Cardiac fibroblast (primary cell): ENCODE measurements at regions not wholly inside any gene's neighbourhood (a gene's known extent, or its start where the extent isn't known, plus 50 kb on each side); places are given as distances from the start of the nearest gene placed in this dataset.

ENCODE experiments used
- DNase-seq, 2 donors: peaks; one replicate each; pipeline versions ENCODE4 v3.0.0 to v3.0.0-alpha.2; 2010; ENCODE audit warnings: low read depth in 2 of 2
- H3K4me3 ChIP-seq, 2 donors: replicated peaks in 1 of 2; 1 replicate in 1 of 2; 2 replicates in 1 of 2; pipeline ENCODE4 v1.5.1; 2011; ENCODE audit warnings: low read depth in 2 of 2, low read length in 2 of 2, mild to moderate bottlenecking in 2 of 2, moderate library complexity in 1 of 2
- CTCF ChIP-seq: IDR thresholded peaks from one replicate; pipeline ENCODE4 v1.5.1; 2011; ENCODE audit warnings: low read depth, mild to moderate bottlenecking, low read length, inconsistent platforms

GRCh38 chr6:3512832-3513231, 56.0 kb upstream of the SLC22A23 start:
- no peak for TF ChIP-seq CTCF
- no peak overlapping the region for H3K4me3 ChIP-seq
- no peak for DNase-seq

- H3K4me3 ChIP-seq, result no peak overlapping the region
- no peak for TF ChIP-seq CTCF
- DNase-seq, result no peak
These were observed 53.8 kb upstream of the SLC22A23 start for GRCh38 chr6:3510617-3511016.

DNA sequence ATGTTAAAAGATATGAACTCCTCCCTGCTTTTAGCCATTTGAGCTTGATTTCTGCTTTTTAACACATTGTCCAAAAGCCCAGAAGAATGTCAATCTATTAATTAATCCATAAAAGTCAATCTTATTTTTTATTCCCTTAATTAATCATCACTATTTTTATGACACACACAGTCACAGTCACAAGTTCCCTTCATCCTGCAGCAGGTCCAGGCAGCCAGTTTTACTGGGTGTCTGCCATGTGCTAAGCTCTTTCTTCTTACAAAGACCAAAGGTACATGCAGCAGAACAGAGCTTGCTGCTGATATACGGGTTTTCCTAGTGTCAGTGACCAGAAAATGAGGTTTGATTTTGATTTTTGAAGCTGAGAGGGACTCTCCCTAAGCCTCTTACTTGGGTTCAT, 53.3 kb upstream of the SLC22A23 start:
- TF ChIP-seq CTCF, result no peak

GRCh38 chr6:3509336-3509735, 52.5 kb upstream of the SLC22A23 start:
- peak in 1 of 2 donors; percentile 58 for DNase-seq
- TF ChIP-seq CTCF, result no peak

More for the DNA sequence above, 53.3 kb upstream of the SLC22A23 start:
- DNase-seq, result no peak
- H3K4me3 ChIP-seq, result no peak overlapping the region

GRCh38 chr6:3506751-3507383, 50.0 kb upstream of the SLC22A23 start:
- peak in 1 of 2 donors; percentile 69 for DNase-seq
- H3K4me3 ChIP-seq, result no peak overlapping the region
- no peak for TF ChIP-seq CTCF

More at GRCh38 chr6:3509336-3509735, 52.5 kb upstream of the SLC22A23 start:
- H3K4me3 ChIP-seq, result no peak overlapping the region
